ENCODE measurements at regions not wholly inside any gene's neighbourhood (a gene's known extent, or its start where the extent isn't known, plus 50 kb on each side); places are given as distances from the start of the nearest gene placed in this dataset.
"Not testable (repeated sequence)": the region's sequence is repeated elsewhere in the genome, so short reads cannot be mapped to it uniquely, and the experiment has no call there.

GRCh38 chr1:5727191-5727590 lies 265.0 kb downstream of the NPHP4 start:
- H3K79me2 ChIP-seq = no peaks in the 10 kb centered on the region
- H3K36me3 ChIP-seq (ENCODE audit: control insufficient read depth, insufficient read depth, low read length) = no peaks in the 10 kb centered on the region
- H3K27ac ChIP-seq = no peak overlapping the region
- no peaks in the 10 kb centered on the region for H3K27me3 ChIP-seq (ENCODE audit: control insufficient read depth, insufficient read depth, low read length)
- no peak overlapping the region for H3K4me3 ChIP-seq (ENCODE audit: low read depth, low read length)
- TF ChIP-seq CTCF (IDR thresholded peaks at IDR 0.05) = no peak
- no peaks in the 10 kb centered on the region for H3K9me3 ChIP-seq (ENCODE audit: control insufficient read depth, low read length)
- no peak overlapping the region for H3K4me2 ChIP-seq (ENCODE audit: low read length)
- H3K4me1 ChIP-seq = no peaks in the 10 kb centered on the region
- no peak overlapping the region for H3K9ac ChIP-seq
- no peak overlapping the region for H2AFZ ChIP-seq

DNA sequence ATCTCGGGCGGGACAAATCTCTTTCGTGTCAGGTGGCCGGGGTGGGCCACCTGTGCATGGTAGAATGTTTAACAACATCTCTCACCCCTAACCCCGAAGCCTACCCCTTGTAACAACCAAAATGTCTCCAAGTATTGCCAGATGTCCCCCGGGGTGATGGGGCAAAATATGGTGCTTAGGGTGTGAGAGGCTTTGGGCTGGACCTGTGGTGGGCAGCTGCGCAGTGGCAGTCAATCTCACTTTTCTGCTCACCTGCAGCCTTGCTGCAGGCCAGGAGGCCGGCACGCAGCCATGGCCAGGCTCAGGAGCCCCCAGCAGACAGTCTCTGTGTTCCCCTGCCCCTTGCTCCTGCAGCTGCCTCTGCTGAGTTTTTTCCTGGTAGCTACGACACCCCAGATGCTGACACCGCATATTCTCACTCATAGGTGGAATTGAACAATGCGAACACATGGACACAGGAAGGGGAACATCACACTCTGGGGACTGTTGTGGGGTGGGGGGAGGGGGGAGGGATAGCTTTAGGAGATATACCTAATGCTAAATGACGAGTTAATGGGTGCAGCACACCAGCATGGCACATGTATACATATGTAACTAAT lies 265.5 kb downstream of the NPHP4 start:
- H3K4me1 ChIP-seq; H3K4me3 ChIP-seq (ENCODE audit: low read depth, low read length); H3K9ac ChIP-seq; H3K79me2 ChIP-seq; H2AFZ ChIP-seq; H3K36me3 ChIP-seq (ENCODE audit: control insufficient read depth, insufficient read depth, low read length); H3K4me2 ChIP-seq (ENCODE audit: low read length); H3K9me3 ChIP-seq (ENCODE audit: control insufficient read depth, low read length); H3K27me3 ChIP-seq (ENCODE audit: control insufficient read depth, insufficient read depth, low read length); H3K27ac ChIP-seq: not testable (repeated sequence)

DNA sequence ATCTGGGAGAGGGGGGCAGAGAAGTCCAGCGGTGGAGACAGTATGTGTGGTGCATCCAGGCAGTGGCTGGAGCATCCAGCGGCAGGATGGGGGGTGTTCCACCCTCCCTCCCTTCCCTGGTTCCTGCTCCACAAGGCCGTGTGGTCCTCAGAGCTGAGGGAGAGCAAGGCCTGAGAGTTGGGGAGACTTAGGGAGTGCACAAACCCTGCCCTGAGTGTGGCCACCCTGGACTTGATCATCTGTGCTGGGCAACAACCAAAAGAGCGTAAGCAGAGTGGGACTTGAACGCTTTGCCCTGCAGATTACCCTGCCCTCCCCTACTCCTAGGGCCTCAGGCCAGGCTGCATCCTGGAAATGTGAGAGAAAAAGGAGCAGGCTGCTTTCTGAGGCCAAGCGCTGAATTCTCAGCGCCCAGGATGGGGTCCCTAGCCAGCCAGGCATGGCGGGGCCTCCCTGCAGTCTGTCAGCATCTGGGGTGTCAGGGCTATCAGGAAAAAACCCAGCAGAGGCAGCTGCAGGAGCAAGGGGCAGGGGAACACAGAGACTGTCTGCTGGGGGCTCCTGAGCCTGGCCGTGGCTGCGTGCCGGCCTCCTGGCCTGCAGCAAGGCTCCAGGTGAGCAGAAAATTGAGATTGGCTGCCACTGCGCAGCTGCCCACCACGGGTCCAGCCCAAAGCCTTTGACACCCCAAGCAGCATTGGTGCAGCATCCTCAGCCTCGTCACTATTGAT lies 266.2 kb downstream of the NPHP4 start:
- no peaks in the 10 kb centered on the region for H3K36me3 ChIP-seq (ENCODE audit: control insufficient read depth, insufficient read depth, low read length)
- H3K4me3 ChIP-seq (ENCODE audit: low read depth, low read length) = no peak overlapping the region
- no peak for TF ChIP-seq CTCF (IDR thresholded peaks at IDR 0.05)
- H3K79me2 ChIP-seq = no peaks in the 10 kb centered on the region
- H3K4me2 ChIP-seq (ENCODE audit: low read length) = no peak overlapping the region
- H3K27me3 ChIP-seq (ENCODE audit: control insufficient read depth, insufficient read depth, low read length) = no peaks in the 10 kb centered on the region
- no peak overlapping the region for H2AFZ ChIP-seq
- H3K27ac ChIP-seq = no peak overlapping the region
- H3K4me1 ChIP-seq = no peaks in the 10 kb centered on the region
- H3K9me3 ChIP-seq (ENCODE audit: control insufficient read depth, low read length) = no peaks in the 10 kb centered on the region
- no peak overlapping the region for H3K9ac ChIP-seq

DNA sequence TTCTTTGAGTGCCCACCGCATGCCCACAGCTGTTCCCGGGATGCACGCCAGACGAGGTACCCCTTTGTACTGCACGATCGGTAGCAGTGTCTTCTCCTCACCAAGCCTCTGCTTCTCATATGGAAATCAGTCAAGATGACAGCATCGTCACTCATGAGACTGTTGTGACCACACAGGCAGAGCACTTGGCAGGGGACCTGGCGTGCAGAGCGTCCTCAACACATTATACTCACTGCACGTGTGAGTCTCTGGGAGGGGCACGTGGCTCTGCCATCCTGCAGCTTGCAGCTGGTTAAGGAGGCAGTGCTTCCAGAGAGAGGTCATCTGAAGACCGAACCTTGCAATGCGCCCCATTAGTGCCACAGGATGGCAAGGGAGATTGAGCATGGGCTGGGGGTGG lies 266.8 kb downstream of the NPHP4 start:
- Histone ChIP-seq H3K4me1 (no peaks in the 10 kb centered on the region), H2AFZ (no peak overlapping the region), H3K4me3 (ENCODE audit: low read depth, low read length) (no peak overlapping the region), H3K9me3 (ENCODE audit: control insufficient read depth, low read length) (no peaks in the 10 kb centered on the region), H3K4me2 (ENCODE audit: low read length) (no peak overlapping the region), H3K27ac (no peak overlapping the region), H3K36me3 (ENCODE audit: control insufficient read depth, insufficient read depth, low read length) (no peaks in the 10 kb centered on the region), H3K27me3 (ENCODE audit: control insufficient read depth, insufficient read depth, low read length) (no peaks in the 10 kb centered on the region), H3K79me2 (no peaks in the 10 kb centered on the region), H3K9ac (no peak overlapping the region)
- no peak for TF ChIP-seq CTCF (IDR thresholded peaks at IDR 0.05)

GRCh38 chr1:5724847-5725246 lies 267.4 kb downstream of the NPHP4 start:
- Histone ChIP-seq H3K4me3 (ENCODE audit: low read depth, low read length) (no peak overlapping the region), H3K27me3 (ENCODE audit: control insufficient read depth, insufficient read depth, low read length) (no peaks in the 10 kb centered on the region), H3K4me2 (ENCODE audit: low read length) (no peak overlapping the region), H3K79me2 (no peaks in the 10 kb centered on the region), H3K36me3 (ENCODE audit: control insufficient read depth, insufficient read depth, low read length) (no peaks in the 10 kb centered on the region), H3K9me3 (ENCODE audit: control insufficient read depth, low read length) (no peaks in the 10 kb centered on the region), H3K4me1 (no peaks in the 10 kb centered on the region), H2AFZ (no peak overlapping the region), H3K27ac (no peak overlapping the region), H3K9ac (no peak overlapping the region)
- TF ChIP-seq CTCF (IDR thresholded peaks at IDR 0.05) = no peak
